ENCODE measurements at regions not wholly inside any gene's neighbourhood (a gene's known extent, or its start where the extent isn't known, plus 50 kb on each side); places are given as distances from the start of the nearest gene placed in this dataset.

GRCh38 chr12:47367912-47368537 is 288.3 kb upstream of the AMIGO2 start (continued):
- TF ChIP-seq, protein P1, sequence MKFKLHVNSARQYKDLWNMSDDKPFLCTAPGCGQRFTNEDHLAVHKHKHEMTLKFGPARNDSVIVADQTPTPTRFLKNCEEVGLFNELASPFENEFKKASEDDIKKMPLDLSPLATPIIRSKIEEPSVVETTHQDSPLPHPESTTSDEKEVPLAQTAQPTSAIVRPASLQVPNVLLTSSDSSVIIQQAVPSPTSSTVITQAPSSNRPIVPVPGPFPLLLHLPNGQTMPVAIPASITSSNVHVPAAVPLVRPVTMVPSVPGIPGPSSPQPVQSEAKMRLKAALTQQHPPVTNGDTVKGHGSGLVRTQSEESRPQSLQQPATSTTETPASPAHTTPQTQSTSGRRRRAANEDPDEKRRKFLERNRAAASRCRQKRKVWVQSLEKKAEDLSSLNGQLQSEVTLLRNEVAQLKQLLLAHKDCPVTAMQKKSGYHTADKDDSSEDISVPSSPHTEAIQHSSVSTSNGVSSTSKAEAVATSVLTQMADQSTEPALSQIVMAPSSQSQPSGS (IDR thresholded peaks at IDR 0.05; ENCODE audit: low read length): no peak
- no peak for TF ChIP-seq IRF3 (IDR thresholded peaks at IDR 0.05)
- no peak for TF ChIP-seq PML (IDR thresholded peaks at IDR 0.05; ENCODE audit: low read length)

- CTCF ChIA-PET: no interaction called here
- in situ Hi-C loops (cut with MboI): no loop called here
- RAD21 ChIA-PET (ENCODE audit: unreplicated experiment): no interaction called here
- H3K9ac ChIP-seq (ENCODE audit: control insufficient read depth, insufficient read depth, low read length): no peak overlapping the region
- no TSS peak for BruUV-seq (replicated peaks)
- H3K4me2 ChIP-seq (ENCODE audit: control insufficient read depth, insufficient read depth): no peak overlapping the region
- ATAC-seq (no peak), DNase-seq (ENCODE audit: low read depth, low spot score) (no peak), FAIRE-seq (no peak)
- no peaks in the 10 kb centered on the region for H3K9me3 ChIP-seq (replicated peaks; ENCODE audit: control insufficient read depth, insufficient read depth, low read length)
- intact Hi-C loops (cut with micrococcal nuclease; ENCODE audit: unreplicated experiment): no loop called here
- no peaks in the 10 kb centered on the region for H3K79me2 ChIP-seq (ENCODE audit: control insufficient read depth, insufficient read depth, low read length)
- H4K20me1 ChIP-seq (ENCODE audit: control insufficient read depth, insufficient read depth): no peaks in the 10 kb centered on the region
- H3K27ac ChIP-seq (ENCODE audit: control insufficient read depth, insufficient read depth): no peak overlapping the region
- H2AFZ ChIP-seq (ENCODE audit: control insufficient read depth, low read depth, low read length): no peak overlapping the region
- H3K4me3 ChIP-seq: no peak overlapping the region
- no peaks in the 10 kb centered on the region for H3K27me3 ChIP-seq (replicated peaks in 1 of 2; ENCODE audit: control insufficient read depth in 2 of 2, insufficient read depth in 2 of 2, low read length in 1 of 2)
- no peaks in the 10 kb centered on the region for H3K36me3 ChIP-seq (ENCODE audit: control insufficient read depth in 2 of 2, insufficient read depth in 2 of 2, low read length in 1 of 2)
- SMC1A ChIA-PET (ENCODE audit: uncharacterized antibody, unreplicated experiment): no interaction called here
- POLR2A ChIA-PET: no interaction called here
- H3K4me1 ChIP-seq (ENCODE audit: control insufficient read depth, insufficient read depth, low read length): no peaks in the 10 kb centered on the region
- WGBS (ENCODE audit: insufficient coverage, insufficient replicate concordance, low lambda C conversion rate, missing lambda C conversion rate): 54% methylated on average over 2 of the region's 2 CpGs
- TF ChIP-seq GABPA (IDR thresholded peaks at IDR 0.05; ENCODE audit: low read depth): no peak
- no peak for TF ChIP-seq JUND (IDR thresholded peaks at IDR 0.05; ENCODE audit: low read depth, low read length)
- TF ChIP-seq, protein P2, sequence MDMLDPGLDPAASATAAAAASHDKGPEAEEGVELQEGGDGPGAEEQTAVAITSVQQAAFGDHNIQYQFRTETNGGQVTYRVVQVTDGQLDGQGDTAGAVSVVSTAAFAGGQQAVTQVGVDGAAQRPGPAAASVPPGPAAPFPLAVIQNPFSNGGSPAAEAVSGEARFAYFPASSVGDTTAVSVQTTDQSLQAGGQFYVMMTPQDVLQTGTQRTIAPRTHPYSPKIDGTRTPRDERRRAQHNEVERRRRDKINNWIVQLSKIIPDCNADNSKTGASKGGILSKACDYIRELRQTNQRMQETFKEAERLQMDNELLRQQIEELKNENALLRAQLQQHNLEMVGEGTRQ (IDR thresholded peaks at IDR 0.05; ENCODE audit: borderline replicate concordance, low read depth, low read length): no peak
- TF ChIP-seq, protein P3, sequence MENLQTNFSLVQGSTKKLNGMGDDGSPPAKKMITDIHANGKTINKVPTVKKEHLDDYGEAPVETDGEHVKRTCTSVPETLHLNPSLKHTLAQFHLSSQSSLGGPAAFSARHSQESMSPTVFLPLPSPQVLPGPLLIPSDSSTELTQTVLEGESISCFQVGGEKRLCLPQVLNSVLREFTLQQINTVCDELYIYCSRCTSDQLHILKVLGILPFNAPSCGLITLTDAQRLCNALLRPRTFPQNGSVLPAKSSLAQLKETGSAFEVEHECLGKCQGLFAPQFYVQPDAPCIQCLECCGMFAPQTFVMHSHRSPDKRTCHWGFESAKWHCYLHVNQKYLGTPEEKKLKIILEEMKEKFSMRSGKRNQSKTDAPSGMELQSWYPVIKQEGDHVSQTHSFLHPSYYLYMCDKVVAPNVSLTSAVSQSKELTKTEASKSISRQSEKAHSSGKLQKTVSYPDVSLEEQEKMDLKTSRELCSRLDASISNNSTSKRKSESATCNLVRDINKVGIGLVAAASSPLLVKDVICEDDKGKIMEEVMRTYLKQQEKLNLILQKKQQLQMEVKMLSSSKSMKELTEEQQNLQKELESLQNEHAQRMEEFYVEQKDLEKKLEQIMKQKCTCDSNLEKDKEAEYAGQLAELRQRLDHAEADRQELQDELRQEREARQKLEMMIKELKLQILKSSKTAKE (IDR thresholded peaks at IDR 0.05; ENCODE audit: low read depth, poor library complexity, severe bottlenecking): no peak
- no peak for TF ChIP-seq BCL11A (IDR thresholded peaks at IDR 0.05; ENCODE audit: low read depth, low read length)
- no peak for TF ChIP-seq YBX1 (IDR thresholded peaks at IDR 0.05)
- TF ChIP-seq, protein P4, sequence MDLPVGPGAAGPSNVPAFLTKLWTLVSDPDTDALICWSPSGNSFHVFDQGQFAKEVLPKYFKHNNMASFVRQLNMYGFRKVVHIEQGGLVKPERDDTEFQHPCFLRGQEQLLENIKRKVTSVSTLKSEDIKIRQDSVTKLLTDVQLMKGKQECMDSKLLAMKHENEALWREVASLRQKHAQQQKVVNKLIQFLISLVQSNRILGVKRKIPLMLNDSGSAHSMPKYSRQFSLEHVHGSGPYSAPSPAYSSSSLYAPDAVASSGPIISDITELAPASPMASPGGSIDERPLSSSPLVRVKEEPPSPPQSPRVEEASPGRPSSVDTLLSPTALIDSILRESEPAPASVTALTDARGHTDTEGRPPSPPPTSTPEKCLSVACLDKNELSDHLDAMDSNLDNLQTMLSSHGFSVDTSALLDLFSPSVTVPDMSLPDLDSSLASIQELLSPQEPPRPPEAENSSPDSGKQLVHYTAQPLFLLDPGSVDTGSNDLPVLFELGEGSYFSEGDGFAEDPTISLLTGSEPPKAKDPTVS (IDR thresholded peaks at IDR 0.05; ENCODE audit: low read depth, low read length): no peak
- TF ChIP-seq RAD21 (IDR thresholded peaks at IDR 0.05; ENCODE audit: insufficient read depth, low read depth, low read length): no peak
These were observed 286.8 kb upstream of the AMIGO2 start for GRCh38 chr12:47366579-47366978.

All from GM12878 (cell line).